ENCODE measurements at regions not wholly inside any gene's neighbourhood (a gene's known extent, or its start where the extent isn't known, plus 50 kb on each side); places are given as distances from the start of the nearest gene placed in this dataset.
"Not testable (repeated sequence)": the region's sequence is repeated elsewhere in the genome, so short reads cannot be mapped to it uniquely, and the experiment has no call there.

GRCh38 chr5:110812639-110813038 lies 73.8 kb downstream of the SLC25A46 start:
- no peak for DNase-seq

GRCh38 chr5:110815916-110816605 lies 77.3 kb downstream of the SLC25A46 start:
- no peak for DNase-seq

GRCh38 chr5:110817459-110817858 lies 78.7 kb downstream of the SLC25A46 start:
- DNase-seq, result no peak

- DNase-seq, result no peak
These were observed 84.8 kb downstream of the SLC25A46 start for GRCh38 chr5:110823571-110823970.

GRCh38 chr5:110824936-110825441 lies 86.2 kb downstream of the SLC25A46 start:
- no peak for DNase-seq

GRCh38 chr5:110832683-110833082 lies 93.9 kb downstream of the SLC25A46 start:
- DNase-seq, result no peak

GRCh38 chr5:110834933-110835332 lies 96.1 kb downstream of the SLC25A46 start:
- not testable (repeated sequence) for DNase-seq

- no peak for DNase-seq
These were observed 98.0 kb downstream of the SLC25A46 start for GRCh38 chr5:110836851-110837250.

GRCh38 chr5:110838357-110838756 lies 99.5 kb downstream of the SLC25A46 start:
- not testable (repeated sequence) for DNase-seq

- DNase-seq, result no peak
These were observed 100.2 kb downstream of the SLC25A46 start for GRCh38 chr5:110838961-110839360.

GRCh38 chr5:110840347-110840960 lies 101.6 kb downstream of the SLC25A46 start:
- no peak for DNase-seq

- no peak for DNase-seq
These were observed 102.3 kb downstream of the SLC25A46 start for GRCh38 chr5:110841137-110841536.

- DNase-seq, result no peak
These were observed 104.1 kb downstream of the SLC25A46 start for GRCh38 chr5:110842948-110843347.

GRCh38 chr5:110844251-110844650 lies 105.4 kb downstream of the SLC25A46 start:
- no peak for DNase-seq

GRCh38 chr5:110846398-110847001 lies 107.7 kb downstream of the SLC25A46 start:
- DNase-seq, result no peak

- DNase-seq, result no peak
These were observed 112.5 kb downstream of the SLC25A46 start for GRCh38 chr5:110851357-110851756.

- DNase-seq, result no peak
These were observed 113.2 kb downstream of the SLC25A46 start for GRCh38 chr5:110852053-110852452.

- DNase-seq, result no peak
These were observed 113.7 kb downstream of the SLC25A46 start for GRCh38 chr5:110852541-110852940.

GRCh38 chr5:110853267-110853666 lies 114.5 kb downstream of the SLC25A46 start:
- DNase-seq, result no peak

- DNase-seq, result no peak
These were observed 115.4 kb downstream of the SLC25A46 start for GRCh38 chr5:110854200-110854599.

GRCh38 chr5:110855961-110856360 lies 117.2 kb downstream of the SLC25A46 start:
- DNase-seq, result no peak

- DNase-seq, result no peak
These were observed 126.7 kb downstream of the SLC25A46 start for GRCh38 chr5:110865400-110866094.

- no peak for DNase-seq
These were observed 131.1 kb downstream of the SLC25A46 start for GRCh38 chr5:110869927-110870326.

Measured in NCI-H345 (cell line).